T-cell (primary cell): ENCODE measurements at regions not wholly inside any gene's neighbourhood (a gene's known extent, or its start where the extent isn't known, plus 50 kb on each side); places are given as distances from the start of the nearest gene placed in this dataset.

Experiments
- ATAC-seq, 4 experiments: fragments of 200-7000 bp in 3 of 4; fragments of 150-1000 bp in 1 of 4; cut with Tn5 transposase; replicated peaks in 1 of 4; 1 replicate in 3 of 4; 2 replicates in 1 of 4; pipeline ENCODE4 v1.10.0; 2021; ENCODE audit warnings: moderate library complexity in 3 of 4, mild to moderate bottlenecking in 2 of 4, moderate number of reproducible peaks in 1 of 4
- CTCF ChIA-PET, 2 donors: fragments of 300-600 bp; sonication (Branson Sonifier 250); formaldehyde crosslinking; loops; one replicate each; lab custom pipeline; 2022; ENCODE audit warnings: antibody characterized with exemption in 2 of 2; lab: Charles Lee
- POLR2A ChIA-PET, 2 donors: fragments of 300-600 bp; sonication (Branson Sonifier 250); formaldehyde crosslinking; loops; one replicate each; lab custom pipeline; 2022; ENCODE audit warnings: antibody characterized with exemption in 2 of 2; lab: Charles Lee
- DNase-seq, 35 experiments: peaks; one replicate each; pipeline versions ENCODE4 v3.0.0 to v3.0.0-alpha.2; 2013 to 2023
- H3K27ac ChIP-seq: one replicate; pipeline ENCODE4 v1.5.1; 2013; ENCODE audit warnings: low read length
- H3K27me3 ChIP-seq, 2 experiments: replicated peaks in 1 of 2; 1 replicate in 1 of 2; 2 replicates in 1 of 2; pipeline versions ENCODE4 v1.6.1 to v1.7.0; 2013; ENCODE audit warnings: low read length in 1 of 2, mixed read lengths in 1 of 2; ENCODE audit not compliant: control insufficient read depth in 2 of 2, insufficient read depth in 2 of 2; ENCODE audit errors: extremely low read depth in 1 of 2
- H3K36me3 ChIP-seq, 2 donors: 1 replicate in 1 of 2; 2 replicates in 1 of 2; pipeline versions ENCODE4 v1.6.1 to v1.7.0; 2013; ENCODE audit warnings: low read length in 1 of 2; ENCODE audit not compliant: control insufficient read depth in 2 of 2, insufficient read depth in 1 of 2; ENCODE audit errors: extremely low read depth in 1 of 2
- H3K4me1 ChIP-seq, 2 experiments: 1 replicate in 1 of 2; 2 replicates in 1 of 2; pipeline versions ENCODE4 v1.6.1 to v1.7.0; 2013; ENCODE audit warnings: low read length in 2 of 2, mixed read lengths in 1 of 2; ENCODE audit not compliant: insufficient read depth in 2 of 2, control insufficient read depth in 1 of 2; ENCODE audit errors: extremely low read depth in 1 of 2
- H3K4me3 ChIP-seq, 2 donors: 1 replicate in 1 of 2; 2 replicates in 1 of 2; pipeline versions ENCODE4 v1.5.1 to v1.7.0; 2013; ENCODE audit warnings: mild to moderate bottlenecking in 2 of 2, low read length in 1 of 2, moderate library complexity in 1 of 2; ENCODE audit not compliant: control insufficient read depth in 1 of 2; ENCODE audit errors: extremely low read depth in 1 of 2
- H3K9me3 ChIP-seq: 2 replicates; pipeline ENCODE4 v1.7.0; 2013
- H3K27ac Mint-ChIP-seq, 2 donors: one replicate each; pipeline ENCODE4 v1.8.0; 2020 to 2021; ENCODE audit warnings: mild to moderate bottlenecking in 2 of 2, mixed read lengths in 2 of 2
- H3K27me3 Mint-ChIP-seq, 2 donors: one replicate each; pipeline ENCODE4 v1.8.0; 2021 to 2022; ENCODE audit warnings: mixed read lengths in 2 of 2
- H3K36me3 Mint-ChIP-seq: one replicate; pipeline ENCODE4 v1.8.0; 2021; ENCODE audit warnings: mixed read lengths
- H3K4me1 Mint-ChIP-seq, 3 donors: one replicate each; pipeline ENCODE4 v1.8.0; 2020 to 2022; ENCODE audit warnings: mixed read lengths in 3 of 3, mild to moderate bottlenecking in 1 of 3
- H3K4me3 Mint-ChIP-seq, 3 donors: one replicate each; pipeline ENCODE4 v1.8.0; 2020 to 2022; ENCODE audit warnings: mild to moderate bottlenecking in 3 of 3, mixed read lengths in 3 of 3, moderate library complexity in 3 of 3
- H3K9me3 Mint-ChIP-seq, 3 donors: one replicate each; pipeline ENCODE4 v1.8.0; 2020 to 2022; ENCODE audit warnings: mixed read lengths in 3 of 3
- WGBS: methylation state at CpG from one replicate; pipeline ENCODE4 v1.1.5; 2013; ENCODE audit warnings: missing lambda C conversion rate; ENCODE audit not compliant: insufficient coverage; 5-methylcytosine and 5-hydroxymethylcytosine counted together

DNA sequence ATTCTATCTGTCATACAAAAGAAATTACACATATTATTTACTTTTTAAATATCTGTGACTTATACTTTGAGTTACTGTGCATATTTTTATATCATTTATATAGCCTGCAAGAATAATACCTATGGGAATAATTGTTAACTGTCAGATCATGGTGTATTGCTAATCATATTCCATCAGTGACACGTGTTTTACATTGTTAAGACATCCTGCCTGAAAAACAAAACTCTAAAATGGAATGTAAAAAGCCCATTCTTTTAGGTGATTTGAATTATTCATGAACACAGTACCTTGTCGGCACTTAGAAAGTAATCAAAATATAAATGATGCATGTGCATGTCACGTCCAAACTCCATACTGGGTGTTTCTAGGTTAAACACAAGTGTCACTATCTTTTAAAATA lies 533.8 kb upstream of the PCDH9 start:
- H3K36me3 Mint-ChIP-seq = no peaks in the 10 kb centered on the region
- no peak overlapping the region for H3K4me3 ChIP-seq
- H3K27me3 Mint-ChIP-seq = no peaks in the 10 kb centered on the region
- ATAC-seq (no peak), DNase-seq (no peak)
- H3K4me3 Mint-ChIP-seq = no peak overlapping the region
- H3K9me3 ChIP-seq = no peaks in the 10 kb centered on the region
- no peaks in the 10 kb centered on the region for H3K36me3 ChIP-seq
- peaks cover 12 to 31% (median 28%) of the 10 kb centered on the region in 3 donors for H3K9me3 Mint-ChIP-seq
- H3K27ac ChIP-seq = no peak overlapping the region
- no peak overlapping the region for H3K27ac Mint-ChIP-seq
- no peaks in the 10 kb centered on the region for H3K27me3 ChIP-seq
- no peaks in the 10 kb centered on the region for H3K4me1 Mint-ChIP-seq
- no peaks in the 10 kb centered on the region for H3K4me1 ChIP-seq
- WGBS = no CpG with 5 or more reads among the region's 3 CpGs
- ChIA-PET POLR2A (no interaction called here), CTCF (no interaction called here)

DNA sequence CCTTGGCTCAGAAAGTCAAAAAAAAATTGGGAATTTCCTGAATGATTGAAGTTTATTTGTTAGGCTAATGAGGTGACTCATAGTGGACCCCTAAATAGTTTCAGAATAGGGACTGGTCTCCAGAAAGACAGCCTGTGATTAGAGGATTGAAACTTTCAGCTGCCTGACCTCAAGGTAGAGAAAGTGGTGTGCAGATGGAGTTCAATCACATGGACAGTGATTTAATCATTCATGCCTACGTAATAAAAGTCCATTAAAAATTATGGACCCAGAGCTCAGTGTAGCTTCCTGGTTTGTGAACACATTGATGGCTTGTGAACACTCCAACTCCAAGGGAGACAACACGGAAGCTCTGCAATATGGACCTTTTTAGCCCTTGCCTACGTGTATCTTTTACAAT lies 533.2 kb upstream of the PCDH9 start:
- H3K4me1 Mint-ChIP-seq = no peaks in the 10 kb centered on the region
- DNase-seq = no peak
- H3K4me3 Mint-ChIP-seq = no peak overlapping the region
- H3K36me3 Mint-ChIP-seq = no peaks in the 10 kb centered on the region
- ChIA-PET CTCF (no interaction called here), POLR2A (no interaction called here)
- 100% methylated on average over 1 of the region's 3 CpGs for WGBS
- Histone ChIP-seq H3K4me1 (no peaks in the 10 kb centered on the region), H3K9me3 (no peaks in the 10 kb centered on the region), H3K4me3 (no peak overlapping the region), H3K27ac (no peak overlapping the region), H3K27me3 (no peaks in the 10 kb centered on the region), H3K36me3 (no peaks in the 10 kb centered on the region)
- H3K27ac Mint-ChIP-seq = no peak overlapping the region
- no peaks in the 10 kb centered on the region for H3K27me3 Mint-ChIP-seq
- no peak for ATAC-seq
- peaks cover 10 to 29% (median 28%) of the 10 kb centered on the region in 3 donors for H3K9me3 Mint-ChIP-seq

DNA sequence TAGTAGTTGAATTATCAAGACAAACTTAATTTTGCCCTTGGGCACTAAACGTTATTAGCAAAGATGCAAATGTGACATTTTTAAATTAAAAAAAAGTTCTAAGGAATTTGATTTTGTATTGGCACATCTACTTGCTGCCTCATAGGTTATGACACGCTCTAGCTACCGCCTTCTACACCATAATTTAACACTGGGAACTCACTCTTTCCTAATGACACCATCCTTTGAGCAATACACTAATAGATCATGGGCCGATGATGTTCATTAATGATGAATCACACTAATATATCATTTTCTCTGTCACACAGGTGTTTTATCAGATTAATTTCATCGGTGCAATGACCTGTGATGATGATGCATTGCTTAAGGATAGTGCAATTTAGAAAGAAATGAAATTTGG lies 528.8 kb upstream of the PCDH9 start:
- POLR2A ChIA-PET = no interaction called here
- peaks cover 11 to 36% (median 29%) of the 10 kb centered on the region in 3 donors for H3K9me3 Mint-ChIP-seq
- Histone ChIP-seq H3K4me3 (no peak overlapping the region), H3K27ac (no peak overlapping the region), H3K9me3 (no peaks in the 10 kb centered on the region), H3K4me1 (no peaks in the 10 kb centered on the region), H3K27me3 (no peaks in the 10 kb centered on the region), H3K36me3 (no peaks in the 10 kb centered on the region)
- no peaks in the 10 kb centered on the region for H3K4me1 Mint-ChIP-seq
- no peak overlapping the region for H3K27ac Mint-ChIP-seq
- no peaks in the 10 kb centered on the region for H3K36me3 Mint-ChIP-seq
- no CpG with 5 or more reads among the region's 5 CpGs for WGBS
- no peaks in the 10 kb centered on the region for H3K27me3 Mint-ChIP-seq
- H3K4me3 Mint-ChIP-seq = no peak overlapping the region
- ATAC-seq (no peak), DNase-seq (no peak)
- CTCF ChIA-PET = no interaction called here

DNA sequence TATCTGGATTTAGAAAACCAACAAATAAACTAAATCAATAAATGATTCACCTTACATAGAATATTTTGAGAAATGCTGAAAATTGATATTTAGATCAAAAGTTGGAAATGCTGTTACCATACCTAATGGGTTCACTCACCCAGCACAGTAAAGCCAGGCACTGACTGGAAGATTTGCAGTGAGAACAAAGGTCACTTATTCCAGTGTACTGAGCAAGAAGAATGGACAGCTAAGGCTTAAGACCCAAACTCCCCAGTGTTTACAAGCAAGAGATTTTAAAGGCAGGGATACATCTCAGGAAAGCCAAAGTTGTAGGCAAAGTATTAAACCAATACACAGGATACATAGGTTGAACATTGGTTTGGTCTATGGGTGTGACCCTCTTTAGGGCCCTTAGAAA lies 523.9 kb upstream of the PCDH9 start:
- Mint-ChIP-seq H3K27me3 (no peaks in the 10 kb centered on the region), H3K4me3 (no peak overlapping the region), H3K9me3 (peaks cover 2 to 40% (median 19%) of the 10 kb centered on the region in 3 donors), H3K27ac (no peak overlapping the region), H3K36me3 (no peaks in the 10 kb centered on the region), H3K4me1 (no peaks in the 10 kb centered on the region)
- H3K4me3 ChIP-seq = no peak overlapping the region
- no peaks in the 10 kb centered on the region for H3K9me3 ChIP-seq
- CTCF ChIA-PET = no interaction called here
- H3K27me3 ChIP-seq = no peaks in the 10 kb centered on the region
- no peaks in the 10 kb centered on the region for H3K4me1 ChIP-seq
- no peak overlapping the region for H3K27ac ChIP-seq
- POLR2A ChIA-PET = no interaction called here
- no peaks in the 10 kb centered on the region for H3K36me3 ChIP-seq
- ATAC-seq = no peak
- DNase-seq = no peak

DNA sequence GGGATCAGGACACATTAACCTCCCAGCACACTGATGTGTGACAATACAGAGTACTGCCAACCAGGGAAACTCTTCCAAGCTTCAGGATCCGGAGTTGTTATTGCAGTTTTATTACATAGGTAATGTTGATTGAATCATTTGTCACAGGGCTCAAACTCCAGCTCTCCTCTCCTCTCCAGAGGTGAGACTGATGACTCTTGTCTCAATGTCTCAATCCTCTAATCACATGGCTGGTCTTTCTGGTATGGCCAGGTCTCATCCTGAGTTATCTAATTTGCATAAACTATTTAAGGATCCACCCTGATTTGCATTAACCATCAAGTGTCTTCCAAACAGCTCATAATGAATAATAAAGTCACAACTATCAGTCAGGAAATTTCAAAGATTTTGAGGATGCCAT lies 522.6 kb upstream of the PCDH9 start:
- Mint-ChIP-seq H3K4me3 (no peak overlapping the region), H3K4me1 (no peaks in the 10 kb centered on the region), H3K9me3 (peaks cover 2 to 44% (median 23%) of the 10 kb centered on the region in 3 donors), H3K27ac (no peak overlapping the region), H3K27me3 (no peaks in the 10 kb centered on the region), H3K36me3 (no peaks in the 10 kb centered on the region)
- Histone ChIP-seq H3K27ac (no peak overlapping the region), H3K36me3 (no peaks in the 10 kb centered on the region), H3K4me1 (no peaks in the 10 kb centered on the region), H3K4me3 (no peak overlapping the region), H3K9me3 (no peaks in the 10 kb centered on the region), H3K27me3 (no peaks in the 10 kb centered on the region)
- ChIA-PET POLR2A (no interaction called here), CTCF (no interaction called here)
- WGBS = no CpG with 5 or more reads among the region's 1 CpG
- DNase-seq = no peak
- ATAC-seq = no peak

DNA sequence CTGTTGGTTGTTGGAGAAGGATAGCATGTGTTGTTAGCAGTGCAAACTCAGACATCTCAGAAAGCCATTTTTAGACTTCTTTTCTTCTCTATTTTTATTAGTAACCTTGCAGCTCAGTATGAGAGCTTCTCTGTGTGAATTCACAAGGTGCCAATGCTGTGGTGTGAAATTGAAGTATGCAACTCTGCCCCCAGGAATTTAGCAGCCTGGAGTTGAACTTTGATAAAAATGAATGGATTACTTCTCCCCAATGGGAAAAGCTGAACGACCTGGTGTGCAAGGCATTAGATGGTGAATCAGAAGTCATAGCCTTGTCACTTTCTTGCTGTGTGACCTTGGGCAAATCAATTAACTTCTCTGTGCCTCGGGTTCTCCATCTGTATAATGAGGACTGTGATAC lies 512.3 kb upstream of the PCDH9 start:
- no peaks in the 10 kb centered on the region for H3K27me3 ChIP-seq
- no peaks in the 10 kb centered on the region for H3K36me3 Mint-ChIP-seq
- no peaks in the 10 kb centered on the region for H3K27me3 Mint-ChIP-seq
- no peaks in the 10 kb centered on the region for H3K9me3 ChIP-seq
- ChIA-PET CTCF (no interaction called here), POLR2A (no interaction called here)
- H3K4me3 ChIP-seq = no peak overlapping the region
- H3K36me3 ChIP-seq = no peaks in the 10 kb centered on the region
- H3K27ac Mint-ChIP-seq = no peak overlapping the region
- H3K9me3 Mint-ChIP-seq = peaks cover 14 to 24% (median 16%) of the 10 kb centered on the region in 3 donors
- DNase-seq (no peak), ATAC-seq (no peak)
- H3K27ac ChIP-seq = no peak overlapping the region
- WGBS = no CpG with 5 or more reads among the region's 2 CpGs
- H3K4me1 Mint-ChIP-seq = no peaks in the 10 kb centered on the region
- no peak overlapping the region for H3K4me3 Mint-ChIP-seq
- H3K4me1 ChIP-seq = no peaks in the 10 kb centered on the region

DNA sequence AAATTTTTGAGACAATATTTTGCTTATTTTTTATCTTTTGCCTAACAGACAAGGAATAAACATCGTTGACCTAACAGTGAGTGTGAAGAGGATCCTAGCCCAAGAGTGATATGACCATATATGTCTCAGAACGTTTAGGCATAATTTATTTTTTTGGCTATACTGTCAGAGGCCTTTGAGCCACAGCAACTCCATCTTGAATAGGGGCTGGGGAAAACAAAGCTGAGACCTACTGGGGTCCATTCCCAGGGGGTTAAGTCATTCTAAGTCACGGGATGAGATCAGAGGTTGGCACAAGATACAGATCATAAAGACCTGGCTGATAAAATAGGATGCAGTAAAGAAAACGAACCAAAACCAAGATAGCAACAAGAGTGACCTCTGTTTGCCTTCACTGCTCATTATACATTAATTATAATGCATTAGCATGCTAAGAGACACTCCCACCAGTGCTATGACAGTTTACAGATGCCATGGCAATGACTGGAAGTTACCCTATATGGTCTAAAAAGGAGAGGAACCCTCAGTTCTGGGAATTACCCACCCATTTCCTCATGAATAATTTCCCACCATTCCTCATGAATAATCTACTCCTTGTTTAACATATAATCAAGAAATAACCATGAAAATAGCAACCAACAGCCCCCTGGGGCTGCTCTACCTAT lies 510.9 kb upstream of the PCDH9 start:
- Histone ChIP-seq H3K27me3 (no peaks in the 10 kb centered on the region), H3K36me3 (no peaks in the 10 kb centered on the region), H3K4me3 (no peak overlapping the region), H3K27ac (no peak overlapping the region), H3K9me3 (no peaks in the 10 kb centered on the region), H3K4me1 (no peaks in the 10 kb centered on the region)
- no peaks in the 10 kb centered on the region for H3K4me1 Mint-ChIP-seq
- DNase-seq (no peak), ATAC-seq (no peak)
- CTCF ChIA-PET = no interaction called here
- H3K4me3 Mint-ChIP-seq = no peak overlapping the region
- POLR2A ChIA-PET = no interaction called here
- no CpG with 5 or more reads among the region's 4 CpGs for WGBS
- H3K27ac Mint-ChIP-seq = no peak overlapping the region
- H3K27me3 Mint-ChIP-seq = no peaks in the 10 kb centered on the region
- no peaks in the 10 kb centered on the region for H3K36me3 Mint-ChIP-seq
- peaks cover 11 to 25% (median 13%) of the 10 kb centered on the region in 3 donors for H3K9me3 Mint-ChIP-seq
